Spleen (tissue), 11 donors: ENCODE measurements at regions not wholly inside any gene's neighbourhood (a gene's known extent, or its start where the extent isn't known, plus 50 kb on each side); places are given as distances from the start of the nearest gene placed in this dataset.
"Not testable (repeated sequence)": the region's sequence is repeated elsewhere in the genome, so short reads cannot be mapped to it uniquely, and the experiment has no call there.

Experiments
- DNase-seq: peaks from one replicate; pipeline ENCODE4 v3.0.0-alpha.2; 2020
- H3K27ac ChIP-seq, 8 donors: fragments of 200-600 bp; sonication (generic) in 7 of 8; 1 replicate in 4 of 8; 2 replicates in 4 of 8; pipeline versions ENCODE4 v1.5.0 to v1.8.0; 2016 to 2021; ENCODE audit warnings: inconsistent platforms in 4 of 8, mild to moderate bottlenecking in 4 of 8, moderate library complexity in 1 of 8
- H3K27me3 ChIP-seq, 7 donors: fragments of 200-600 bp; sonication (generic) in 6 of 7; replicated peaks in 1 of 7; 1 replicate in 4 of 7; 2 replicates in 3 of 7; pipeline versions ENCODE4 v1.5.0 to v1.8.0; 2016 to 2021; ENCODE audit warnings: inconsistent platforms in 3 of 7, mild to moderate bottlenecking in 1 of 7
- H3K36me3 ChIP-seq, 6 donors: fragments of 200-600 bp; sonication (generic) in 5 of 6; 1 replicate in 4 of 6; 2 replicates in 2 of 6; pipeline versions ENCODE4 v1.5.0 to v1.8.0; 2016 to 2021; ENCODE audit warnings: inconsistent platforms in 2 of 6
- H3K4me1 ChIP-seq, 6 donors: fragments of 200-600 bp; sonication (generic) in 5 of 6; 1 replicate in 3 of 6; 2 replicates in 3 of 6; pipeline versions ENCODE4 v1.5.0 to v1.8.0; 2016 to 2021; ENCODE audit warnings: inconsistent platforms in 3 of 6
- H3K4me3 ChIP-seq, 8 donors: fragments of 200-600 bp; sonication (generic) in 7 of 8; 1 replicate in 4 of 8; 2 replicates in 4 of 8; pipeline versions ENCODE4 v1.5.0 to v1.8.0; 2016 to 2021; ENCODE audit warnings: inconsistent platforms in 4 of 8, mild to moderate bottlenecking in 4 of 8, moderate library complexity in 2 of 8
- H3K9me3 ChIP-seq, 8 donors: fragments of 200-600 bp; sonication (generic) in 7 of 8; 1 replicate in 4 of 8; 2 replicates in 4 of 8; pipeline versions ENCODE4 v1.5.0 to v1.8.0; 2016 to 2021; ENCODE audit warnings: inconsistent platforms in 4 of 8
- CTCF ChIP-seq, 11 experiments: fragments of 200-600 bp in 7 of 11; fragments of 450-650 bp in 4 of 11; sonication (generic) in 4 of 11; IDR thresholded peaks in 8 of 11; conservative IDR thresholded peaks in 3 of 11; 1 replicate in 7 of 11; 2 replicates in 4 of 11; pipeline versions ENCODE4 v1.4.0 to v1.8.0; 2016 to 2021; ENCODE audit warnings: antibody characterized with exemption in 11 of 11, inconsistent platforms in 4 of 11, mild to moderate bottlenecking in 1 of 11
- POLR2A ChIP-seq, 3 donors: fragments of 450-650 bp; IDR thresholded peaks; one replicate each; pipeline ENCODE4 v1.5.1; 2017; ENCODE audit warnings: antibody characterized with exemption in 3 of 3, mild to moderate bottlenecking in 1 of 3
- POLR2AphosphoS5 ChIP-seq, 3 donors: sonication (generic); formaldehyde crosslinking; IDR thresholded peaks; one replicate each; pipeline ENCODE4 v1.5.1; 2017; ENCODE audit warnings: antibody characterized with exemption in 3 of 3
- WGBS, 5 donors: extraction: QIAGEN DNeasy Blood & Tissue Kit in 3 of 5; methylation state at CpG; one replicate each; pipeline versions ENCODE4 v1.1.5 to v1.1.7; 2013 to 2018; 5-methylcytosine and 5-hydroxymethylcytosine counted together
- intact Hi-C: fragments of 100-400 bp; cut with DNase I; formaldehyde crosslinking; loops from one replicate; pipeline ENCODE4 v1.15.0; 2023; ENCODE audit warnings: low total_unique reads
- donor health status: healthy with polysubstance abuse.
- donor health status: DM: no; HTN: no; CAD: no; lungs with moderate emphysema.
- donor health status: DM: no; HTN: no; CAD: no.
- donor health status: Bipolar disorder and iron deficiency.
- donor health status: healthy.
- donor health status: DM: no; HTN: no; CAD: no.
- donor health status: DM: yes; HTN: yes; CAD: no.

DNA sequence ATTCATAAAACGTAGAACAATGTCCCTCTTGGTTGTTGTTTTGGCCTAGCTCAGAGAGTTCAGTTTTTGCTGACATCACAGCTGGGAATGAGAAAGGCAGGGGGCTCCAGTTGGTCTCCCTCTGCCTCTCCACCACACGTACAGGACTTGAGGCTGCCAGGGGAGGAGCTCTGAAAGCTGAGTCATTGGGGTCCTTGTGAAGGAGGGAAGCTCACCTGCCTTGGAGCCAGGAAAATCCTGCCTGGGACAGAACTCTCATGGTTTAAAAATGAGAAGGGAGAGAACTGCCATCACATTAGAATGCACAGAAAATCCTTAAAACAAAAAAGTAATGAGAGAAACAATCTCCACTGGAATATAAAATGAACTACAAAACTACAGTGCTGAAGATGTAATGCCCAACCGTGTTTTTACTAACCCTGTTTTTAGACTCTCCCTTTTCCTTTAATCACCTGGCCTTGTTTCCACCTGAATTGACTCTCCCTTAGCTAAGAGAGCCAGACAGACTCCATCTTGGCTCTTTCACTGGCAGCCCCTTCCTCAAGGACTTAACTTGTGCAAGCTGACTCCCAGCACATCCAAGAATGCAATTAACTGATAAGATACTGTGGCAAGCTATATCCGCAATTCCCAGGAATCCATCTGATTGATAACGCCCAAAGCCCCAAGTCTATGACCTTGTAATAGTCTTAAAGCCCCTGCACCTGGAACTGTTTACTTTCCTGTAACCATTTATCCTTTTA lies 58.6 kb upstream of the TARP start:
- 55 to 62% (median 60%) methylated on average over 5 of the region's 5 CpGs for WGBS, 5 donors
- intact Hi-C loops, H3K27me3 ChIP-seq, DNase-seq, H3K9me3 ChIP-seq, H3K36me3 ChIP-seq: not testable (repeated sequence)
- Histone ChIP-seq H3K4me1 (peaks cover 0 to 39% (median 25%) of the 10 kb centered on the region in 6 donors), H3K4me3 (peak overlapping the region in 1 of 8 donors; percentile 39), H3K27ac (peak overlapping the region in 5 of 8 donors; percentile 0 to 84 (median 65))

GRCh38 chr7:38330861-38331621 lies 57.6 kb upstream of the TARP start:
- peak overlapping the region in 1 of 8 donors; percentile 39 for H3K4me3 ChIP-seq
- peak overlapping the region in 4 of 8 donors; percentile 48 to 84 (median 66) for H3K27ac ChIP-seq
- WGBS, 5 donors = 67 to 78% (median 76%) methylated on average over 6 to 7 of the region's 7 CpGs

GRCh38 chr7:38330039-38330438 lies 56.6 kb upstream of the TARP start:
- intact Hi-C loops = no loop called here
- peak overlapping the region in 4 of 8 donors; percentile 48 to 84 (median 66) for H3K27ac ChIP-seq
- H3K27me3 ChIP-seq = no peaks in the 10 kb centered on the region
- TF ChIP-seq POLR2AphosphoS5 (IDR thresholded peaks at IDR 0.05) (no peak), CTCF (IDR thresholded peaks at IDR 0.05 in 8 of 11, conservative IDR thresholded peaks at IDR 0.05 in 3 of 11) (no peak), POLR2A (IDR thresholded peaks at IDR 0.05) (no peak)
- 83 to 98% (median 85%) methylated on average over 2 of the region's 2 CpGs for WGBS, 5 donors
- no peaks in the 10 kb centered on the region for H3K9me3 ChIP-seq
- H3K4me1 ChIP-seq = peaks cover 0 to 22% (median 9%) of the 10 kb centered on the region in 6 donors
- no peaks in the 10 kb centered on the region for H3K36me3 ChIP-seq
- DNase-seq = no peak
- H3K4me3 ChIP-seq = peak overlapping the region in 1 of 8 donors; percentile 39

More at GRCh38 chr7:38330861-38331621, 57.6 kb upstream of the TARP start:
- Histone ChIP-seq H3K9me3 (no peaks in the 10 kb centered on the region), H3K4me1 (peaks cover 0 to 32% (median 18%) of the 10 kb centered on the region in 6 donors), H3K36me3 (no peaks in the 10 kb centered on the region), H3K27me3 (no peaks in the 10 kb centered on the region)
- TF ChIP-seq POLR2AphosphoS5 (IDR thresholded peaks at IDR 0.05) (no peak), CTCF (IDR thresholded peaks at IDR 0.05 in 8 of 11, conservative IDR thresholded peaks at IDR 0.05 in 3 of 11) (peak in 2 of 11 experiments; percentile 19 to 25), POLR2A (IDR thresholded peaks at IDR 0.05) (no peak)
- peak; percentile 82 for DNase-seq
- intact Hi-C loops = no loop called here

GRCh38 chr7:38329340-38329739 lies 55.9 kb upstream of the TARP start:
- intact Hi-C loops = no loop called here
- peak overlapping the region in 1 of 8 donors; percentile 68 for H3K27ac ChIP-seq
- H3K4me3 ChIP-seq = no peak overlapping the region
- no peaks in the 10 kb centered on the region for H3K27me3 ChIP-seq
- no peaks in the 10 kb centered on the region for H3K36me3 ChIP-seq
- 84 to 97% (median 94%) methylated on average over 5 of the region's 5 CpGs for WGBS, 5 donors
- no peaks in the 10 kb centered on the region for H3K9me3 ChIP-seq
- H3K4me1 ChIP-seq = peaks cover 0 to 15% (median 5%) of the 10 kb centered on the region in 6 donors
- TF ChIP-seq POLR2AphosphoS5 (IDR thresholded peaks at IDR 0.05) (no peak), POLR2A (IDR thresholded peaks at IDR 0.05) (no peak)
- no peak for DNase-seq

DNA sequence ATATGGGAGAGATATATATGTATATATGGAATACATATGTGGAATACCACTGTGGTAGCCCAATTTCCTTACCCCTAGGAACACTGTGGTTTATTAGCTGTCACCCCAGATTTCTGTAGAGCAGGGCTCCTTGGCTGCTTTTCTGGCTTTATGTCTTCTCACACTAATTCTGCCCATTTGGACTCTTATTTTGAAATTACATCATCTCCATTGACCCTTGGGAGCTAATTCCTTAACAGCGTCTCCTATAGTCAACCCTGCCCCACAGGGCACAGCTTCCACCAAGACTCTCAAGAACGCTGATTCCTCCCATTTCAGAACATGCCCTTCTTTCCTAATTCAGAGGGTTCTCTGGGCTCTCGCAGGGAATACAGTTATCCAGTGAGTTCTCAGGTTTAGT lies 55.4 kb upstream of the TARP start:
- WGBS, 5 donors = 79 to 87% (median 85%) methylated on average over 3 of the region's 3 CpGs
- DNase-seq = no peak
- Histone ChIP-seq H3K27ac (no peak overlapping the region), H3K4me1 (peaks cover 0 to 15% (median 5%) of the 10 kb centered on the region in 6 donors), H3K27me3 (no peaks in the 10 kb centered on the region), H3K9me3 (no peaks in the 10 kb centered on the region), H3K36me3 (no peaks in the 10 kb centered on the region), H3K4me3 (no peak overlapping the region)
- no peak for TF ChIP-seq POLR2A (IDR thresholded peaks at IDR 0.05)
- no peak for TF ChIP-seq POLR2AphosphoS5 (IDR thresholded peaks at IDR 0.05)
- TF ChIP-seq CTCF (IDR thresholded peaks at IDR 0.05 in 8 of 11, conservative IDR thresholded peaks at IDR 0.05 in 3 of 11) = no peak
- intact Hi-C loops = no loop called here
